RPMI7951 (cell line): ENCODE measurements at regions not wholly inside any gene's neighbourhood (a gene's known extent, or its start where the extent isn't known, plus 50 kb on each side); places are given as distances from the start of the nearest gene placed in this dataset.
"Not testable (repeated sequence)": the region's sequence is repeated elsewhere in the genome, so short reads cannot be mapped to it uniquely, and the experiment has no call there.

Experiments
- DNase-seq: peaks from one replicate; pipeline ENCODE4 v3.0.0-alpha.2; 2012; ENCODE audit warnings: low read depth

- DNase-seq = no peak
Measured at GRCh38 chr7:86202833-86203232, 440.9 kb upstream of the GRM3 start.

DNA sequence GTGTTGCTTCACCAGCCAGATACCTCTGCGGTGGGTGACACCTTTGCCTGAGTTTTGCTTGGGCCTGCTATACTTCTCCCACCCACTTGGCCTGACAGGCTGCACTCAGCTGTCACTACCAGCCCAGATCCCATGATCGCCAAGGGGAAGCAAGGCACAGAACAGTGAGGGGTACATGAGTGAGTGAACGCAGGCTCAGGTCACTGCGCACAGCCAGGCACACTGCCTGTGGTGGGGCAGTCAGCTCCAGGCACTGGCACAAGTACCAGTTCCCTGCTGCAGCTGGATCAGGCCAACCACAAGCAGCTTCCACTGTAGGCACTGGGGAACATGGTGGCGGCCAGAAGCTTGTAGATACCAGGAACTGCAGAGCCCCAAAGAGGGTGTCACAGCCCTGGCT lies 441.9 kb upstream of the GRM3 start:
- DNase-seq = no peak

DNA sequence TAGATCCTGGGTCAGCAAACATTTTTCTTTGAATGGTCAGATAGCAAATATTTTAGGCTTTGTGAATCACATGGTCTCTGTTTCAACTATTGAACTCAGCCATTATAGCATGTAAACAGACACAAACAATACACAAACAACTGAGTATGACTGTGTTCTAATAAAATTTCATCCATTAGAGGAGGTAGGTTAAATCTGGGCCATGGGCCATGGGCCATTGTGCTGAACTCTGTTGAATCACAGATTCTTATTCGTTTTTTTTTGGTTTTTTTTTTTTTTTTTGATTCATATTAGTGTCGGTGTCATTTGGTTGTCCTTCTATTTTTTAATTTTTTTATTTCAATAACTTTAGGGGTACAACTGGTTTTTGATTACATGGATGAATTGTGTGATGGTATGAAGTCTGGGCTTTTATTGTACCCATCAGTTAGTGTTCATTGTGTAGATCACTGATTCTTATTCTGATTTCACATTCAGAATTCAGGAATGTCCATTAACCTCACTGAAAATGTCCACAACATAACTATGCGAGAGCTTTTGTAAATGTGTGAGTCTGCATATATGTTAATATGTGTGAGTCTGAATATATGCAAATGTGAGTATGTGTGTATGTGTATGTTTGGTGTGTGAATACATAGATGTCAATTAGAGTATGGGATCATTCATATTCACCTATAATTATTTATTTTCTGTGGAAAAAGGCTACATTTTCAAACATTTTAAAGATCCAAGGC lies 443.7 kb upstream of the GRM3 start:
- DNase-seq = no peak

- DNase-seq = no peak
Measured at GRCh38 chr7:86190351-86190750, 453.4 kb upstream of the GRM3 start.

GRCh38 chr7:86181474-86181873 lies 462.2 kb upstream of the GRM3 start:
- DNase-seq = no peak

DNA sequence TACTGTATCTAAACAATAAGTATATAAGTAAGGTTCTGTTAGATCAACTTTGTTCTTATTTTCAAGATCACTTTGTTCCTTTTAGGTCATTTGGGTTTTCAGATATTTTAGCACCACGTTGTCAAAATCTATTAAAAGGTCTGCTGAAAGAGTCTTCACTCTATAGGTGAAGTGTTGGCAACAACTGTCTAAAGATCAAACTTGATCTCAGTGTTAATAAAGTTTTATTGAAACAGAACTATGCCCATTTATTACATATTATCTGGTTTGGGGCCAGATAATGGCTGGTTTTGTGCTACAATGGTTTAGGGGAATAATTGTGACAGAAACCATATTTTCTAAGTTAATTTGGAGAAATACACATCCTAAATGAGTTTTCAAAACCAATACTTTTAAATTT lies 478.9 kb upstream of the GRM3 start:
- no peak for DNase-seq

- no peak for DNase-seq
Measured at GRCh38 chr7:86158111-86158510, 485.6 kb upstream of the GRM3 start.

DNA sequence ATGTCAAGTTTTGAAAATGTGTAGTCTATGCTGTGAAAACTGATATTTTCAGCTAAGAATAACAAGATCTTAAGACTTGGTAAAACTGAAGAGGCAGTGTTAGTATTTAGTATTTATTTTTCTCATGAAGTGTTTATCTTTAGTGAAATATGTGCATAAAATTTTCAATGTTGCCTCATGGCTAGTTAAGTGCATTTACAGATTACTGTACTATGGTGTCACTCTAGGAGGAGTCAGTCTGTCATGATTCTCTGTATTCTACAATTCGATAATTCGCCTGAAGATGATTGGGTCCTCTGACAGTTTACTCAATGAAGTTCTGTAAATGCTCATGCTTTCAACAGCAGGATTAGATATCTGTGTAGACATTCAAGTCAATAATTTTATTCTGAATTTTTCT lies 488.1 kb upstream of the GRM3 start:
- DNase-seq = no peak

DNA sequence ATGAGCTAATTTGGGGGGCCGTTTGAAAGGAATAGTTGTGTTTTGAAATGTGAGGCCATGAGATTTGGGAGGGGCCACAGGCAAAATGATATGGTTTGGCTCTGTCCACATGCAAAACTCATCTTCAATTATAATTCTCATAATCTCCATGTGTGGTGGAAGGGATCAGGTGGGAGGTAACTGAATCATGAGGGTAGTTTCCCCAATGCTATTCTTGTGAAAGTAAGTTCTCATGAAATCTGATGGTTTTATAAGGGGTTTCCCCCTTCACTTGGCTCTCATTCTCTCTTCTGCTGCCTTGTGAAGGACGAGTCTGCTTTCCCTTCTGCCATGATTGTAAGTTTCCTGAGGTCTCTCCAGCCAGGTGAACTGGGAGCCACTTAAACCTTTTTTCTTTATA lies 490.8 kb upstream of the GRM3 start:
- no peak for DNase-seq

GRCh38 chr7:86149024-86149665 lies 494.6 kb upstream of the GRM3 start:
- no peak for DNase-seq

DNA sequence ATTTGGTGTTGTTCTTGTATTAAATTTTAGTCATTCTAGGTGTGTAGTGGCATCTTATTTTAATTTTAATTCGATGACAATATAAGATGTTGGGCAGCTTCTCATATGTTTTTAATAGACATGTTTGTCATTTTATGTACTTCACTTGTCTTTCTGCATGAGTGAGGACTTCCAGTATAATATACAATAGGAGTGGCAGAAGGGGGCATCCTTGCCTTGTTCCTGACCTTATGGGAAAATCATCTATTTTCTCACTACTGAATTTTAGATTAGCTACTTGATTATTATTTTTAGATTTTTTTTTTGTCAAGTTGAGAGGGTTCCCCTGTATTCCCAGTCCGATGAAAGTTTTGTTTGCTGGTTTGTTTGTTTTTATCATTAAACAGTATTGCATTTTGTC lies 495.2 kb upstream of the GRM3 start:
- DNase-seq = no peak

- DNase-seq = no peak
Measured at GRCh38 chr7:86137343-86137742, 506.4 kb upstream of the GRM3 start.

DNA sequence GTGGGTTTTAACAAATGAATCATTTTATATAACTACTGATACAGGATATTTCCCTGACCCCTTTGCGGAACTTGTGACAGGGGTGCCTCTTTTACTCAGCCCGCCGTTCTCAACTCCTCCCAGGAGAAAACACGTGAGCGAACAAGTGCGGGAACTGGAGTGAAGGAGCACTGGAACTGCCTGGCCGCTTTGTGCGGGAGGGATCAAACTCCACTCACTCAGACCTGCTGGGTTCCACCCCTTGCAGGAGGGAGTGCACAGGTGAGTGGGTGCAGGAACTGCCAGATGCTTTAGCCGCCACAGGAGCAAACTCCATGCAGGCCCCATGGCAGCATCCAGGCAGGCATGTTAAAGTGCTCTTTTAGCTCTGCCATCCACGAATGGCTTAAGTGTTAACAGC lies 513.4 kb upstream of the GRM3 start:
- no peak for DNase-seq

DNA sequence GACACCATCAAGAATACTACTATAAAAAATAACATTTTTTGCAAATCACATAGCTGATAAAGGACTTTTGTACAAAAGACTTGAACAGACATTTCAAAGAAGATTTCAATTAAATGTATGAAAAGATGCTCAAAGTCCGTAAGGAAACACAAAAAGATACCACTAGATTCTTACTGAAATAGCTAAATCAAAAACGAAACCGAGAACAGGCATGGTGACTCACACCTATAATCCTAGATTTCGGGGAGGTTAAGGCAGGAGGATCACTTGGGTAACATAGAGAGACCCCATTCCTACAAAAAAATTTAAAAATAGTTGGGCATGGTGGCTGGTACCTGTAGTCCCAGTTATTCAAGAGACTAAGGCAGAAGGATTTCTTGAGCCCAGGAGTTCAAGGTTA lies 520.2 kb upstream of the GRM3 start:
- DNase-seq = no peak

- no peak for DNase-seq
Measured at GRCh38 chr7:86094166-86094669, 549.5 kb upstream of the GRM3 start.

DNA sequence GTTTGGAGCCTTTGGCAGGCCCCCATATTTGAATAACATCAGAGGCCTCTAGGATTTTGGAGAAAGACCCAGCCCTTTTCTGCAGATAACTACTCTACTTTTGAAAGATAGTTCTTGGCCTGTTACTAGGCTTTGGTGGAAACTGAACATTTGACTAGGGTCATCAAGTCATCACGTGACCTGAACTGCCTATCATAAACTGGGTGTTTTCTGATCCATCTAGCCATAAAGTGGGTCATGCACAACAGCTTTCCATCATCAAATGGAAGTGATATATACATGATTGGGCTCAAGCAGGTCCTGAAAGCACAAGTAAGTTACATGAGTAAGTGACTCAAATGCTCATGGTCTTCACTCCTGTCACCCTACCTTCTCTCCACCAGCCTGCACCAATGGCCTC lies 552.3 kb upstream of the GRM3 start:
- no peak for DNase-seq

DNA sequence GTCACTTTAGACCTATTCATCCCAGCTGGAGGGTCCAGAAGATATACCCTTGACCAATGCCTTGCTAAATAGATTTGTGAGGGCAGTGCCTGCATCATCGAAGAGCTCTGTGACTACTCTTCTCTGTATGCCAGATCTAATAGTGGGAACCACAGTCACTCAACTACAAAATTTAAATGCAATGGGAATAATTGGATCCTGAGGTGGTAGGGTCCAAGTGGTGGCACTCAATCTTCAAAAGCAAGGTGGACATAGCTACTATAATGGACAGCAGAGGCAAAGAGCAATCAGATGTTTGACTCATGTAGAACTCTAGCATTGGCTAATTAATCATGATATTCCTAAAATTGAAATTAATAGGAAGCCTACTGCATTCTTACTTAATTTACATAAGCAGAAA lies 554.3 kb upstream of the GRM3 start:
- no peak for DNase-seq

GRCh38 chr7:86064572-86064971 lies 579.1 kb upstream of the GRM3 start:
- DNase-seq = not testable (repeated sequence)

DNA sequence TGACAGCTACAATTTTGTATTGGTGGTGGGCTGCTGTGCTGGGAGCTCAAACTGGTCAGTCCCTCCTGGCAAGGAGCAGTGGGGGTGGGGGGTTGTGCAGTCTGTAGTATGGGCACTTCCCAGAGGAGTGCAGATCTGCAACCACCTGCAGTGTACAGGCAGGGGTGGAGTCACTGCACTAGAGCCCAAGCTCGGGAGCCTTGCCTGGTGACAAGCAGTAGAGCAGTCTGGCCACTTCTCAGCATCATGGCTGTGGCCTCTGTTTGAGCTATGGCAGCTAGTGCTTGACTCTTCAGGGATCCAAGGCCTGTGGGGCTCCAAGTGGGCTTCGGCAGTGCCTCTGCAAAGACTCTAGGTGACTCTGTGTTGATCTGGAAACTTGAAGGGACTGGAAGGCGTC lies 585.1 kb upstream of the GRM3 start:
- no peak for DNase-seq

DNA sequence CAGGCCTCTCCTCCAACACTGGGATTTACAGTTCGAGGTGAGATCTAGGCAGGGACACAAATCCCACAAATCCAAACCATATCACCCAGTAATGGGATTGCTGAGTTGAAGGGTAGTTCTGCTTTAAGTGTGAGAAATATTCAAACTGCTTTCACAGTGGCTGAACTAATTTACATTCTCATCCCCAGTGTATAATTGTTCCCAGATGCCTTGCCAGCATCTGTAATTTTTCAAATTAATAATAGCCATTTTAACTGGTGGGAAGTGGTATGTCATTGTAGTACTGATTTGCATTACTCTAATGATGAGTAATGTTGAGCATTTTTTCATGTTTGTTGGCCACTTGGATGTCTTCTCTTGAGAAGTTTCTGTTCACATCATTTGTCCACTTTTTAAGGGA lies 592.8 kb upstream of the GRM3 start:
- no peak for DNase-seq

GRCh38 chr7:86049910-86050309 lies 593.8 kb upstream of the GRM3 start:
- DNase-seq = no peak

DNA sequence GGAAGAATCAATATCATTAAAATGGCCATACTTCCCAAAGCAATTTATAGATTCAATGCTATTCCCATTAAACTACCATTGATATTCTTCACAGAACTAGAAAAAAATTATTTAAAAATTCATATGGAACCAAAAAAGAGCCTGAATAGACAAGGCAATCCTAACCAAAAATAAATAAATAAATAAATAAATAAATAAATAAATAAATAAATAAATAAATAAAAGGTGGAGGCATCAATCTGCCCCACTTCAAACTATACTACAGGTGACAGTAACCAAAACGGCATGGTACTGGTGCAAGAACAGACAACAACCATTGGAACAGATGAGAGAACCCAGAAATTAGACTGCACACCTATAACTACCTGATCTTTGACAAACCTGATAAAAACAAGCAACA lies 598.5 kb upstream of the GRM3 start:
- DNase-seq = not testable (repeated sequence)

DNA sequence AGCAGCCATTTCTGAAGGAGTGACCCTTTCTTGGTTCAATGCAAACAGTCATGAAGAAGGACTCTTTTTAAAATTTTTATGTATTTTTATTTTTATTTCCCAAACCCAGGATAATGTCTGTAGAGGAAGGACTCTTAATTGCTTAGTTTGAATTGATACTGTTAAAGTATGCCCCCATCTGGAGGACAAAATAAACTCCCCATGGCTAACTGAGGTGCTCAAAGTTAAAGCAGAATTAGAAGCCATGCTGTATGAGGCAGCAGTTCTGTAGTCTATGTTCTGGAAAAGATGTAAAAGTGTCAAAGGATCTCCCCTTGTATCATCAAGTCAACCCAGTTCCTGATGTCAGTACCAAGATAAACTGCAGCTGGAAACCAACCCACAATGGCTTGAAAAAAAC lies 617.9 kb upstream of the GRM3 start:
- DNase-seq = no peak

GRCh38 chr7:86013662-86014061 lies 630.0 kb upstream of the GRM3 start:
- no peak for DNase-seq
